D341Med (cell line): ENCODE measurements at regions not wholly inside any gene's neighbourhood (a gene's known extent, or its start where the extent isn't known, plus 50 kb on each side); places are given as distances from the start of the nearest gene placed in this dataset.
"Not testable (repeated sequence)": the region's sequence is repeated elsewhere in the genome, so short reads cannot be mapped to it uniquely, and the experiment has no call there.

Source experiments
- DNase-seq: peaks from one replicate; pipeline ENCODE4 v3.0.0; 2012; ENCODE audit warnings: low spot score

DNA sequence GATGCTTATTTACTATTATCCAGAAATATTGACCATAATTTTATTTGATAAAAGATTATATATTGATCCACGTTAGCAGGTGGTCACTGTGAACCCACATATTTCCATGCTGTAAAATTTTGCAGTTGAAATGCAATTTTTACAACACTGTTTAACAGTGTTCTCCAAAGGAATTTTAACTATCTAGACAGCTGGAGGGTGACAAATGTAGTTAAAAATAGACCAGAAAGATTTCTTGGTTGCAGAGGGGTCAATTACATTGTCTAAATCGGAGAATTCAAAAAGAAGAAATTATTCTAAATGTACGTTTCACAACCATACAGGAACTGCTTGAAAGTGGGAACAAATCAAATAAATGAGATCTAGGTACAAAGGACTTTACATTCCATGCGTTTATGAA, 625.2 kb upstream of the NCAM2 start:
- DNase-seq: no peak

DNA sequence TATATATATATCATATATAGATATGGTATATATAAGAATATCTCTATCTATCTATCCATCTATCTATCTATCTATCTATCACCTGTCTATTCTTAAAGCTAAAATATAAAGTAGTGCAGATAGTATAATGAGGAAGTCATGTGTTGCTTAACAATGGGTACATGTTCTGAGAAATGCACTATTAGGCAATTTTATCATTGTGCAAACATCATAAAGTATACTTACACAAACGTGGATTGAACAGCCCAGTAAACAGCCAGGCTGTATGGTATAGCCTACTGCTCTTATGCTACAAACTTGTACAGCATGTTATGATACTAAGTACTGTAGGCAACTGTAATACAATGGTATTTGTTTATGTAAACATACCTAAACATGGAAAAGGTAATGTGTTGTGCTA, 621.0 kb upstream of the NCAM2 start:
- no peak for DNase-seq

DNA sequence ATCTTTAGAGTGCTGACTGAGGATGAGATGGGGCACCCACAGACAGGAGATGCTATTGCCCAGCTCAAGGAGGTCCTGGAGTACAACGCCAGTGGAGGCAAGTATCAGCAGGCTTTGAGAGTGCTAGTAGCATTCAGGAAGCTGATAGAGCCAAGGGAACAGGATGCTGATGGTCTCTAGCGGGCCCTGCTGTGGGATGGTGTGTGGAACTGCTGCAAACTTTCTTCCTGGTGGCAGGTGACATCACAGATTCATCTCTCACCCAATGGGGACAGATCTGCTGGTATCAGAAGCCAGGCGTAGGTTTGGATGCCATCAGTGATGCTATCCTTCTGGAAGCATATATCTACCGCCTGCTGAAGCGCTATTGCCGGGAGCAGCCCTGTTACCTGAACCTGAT, 609.8 kb upstream of the NCAM2 start:
- no peak for DNase-seq

DNA sequence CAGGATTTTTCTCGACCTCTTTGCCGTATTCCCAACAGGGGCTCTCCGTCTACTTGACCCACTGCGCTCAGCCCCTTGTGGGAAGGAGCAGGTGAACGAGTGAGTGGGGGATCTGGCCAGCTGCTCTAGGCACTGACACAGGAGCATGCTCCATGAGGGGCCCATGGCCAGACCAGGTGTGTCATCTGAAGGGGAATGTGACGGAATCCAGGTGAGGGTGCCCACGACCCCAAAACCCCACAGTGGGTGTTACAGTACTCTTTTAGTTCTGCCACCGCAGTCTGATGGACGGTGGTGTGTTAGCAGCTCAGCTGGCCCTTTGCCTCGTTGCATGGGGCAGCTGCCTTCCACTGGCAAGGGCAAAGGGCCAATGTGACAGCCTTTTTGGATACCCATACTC, 601.4 kb upstream of the NCAM2 start:
- DNase-seq: no peak

DNA sequence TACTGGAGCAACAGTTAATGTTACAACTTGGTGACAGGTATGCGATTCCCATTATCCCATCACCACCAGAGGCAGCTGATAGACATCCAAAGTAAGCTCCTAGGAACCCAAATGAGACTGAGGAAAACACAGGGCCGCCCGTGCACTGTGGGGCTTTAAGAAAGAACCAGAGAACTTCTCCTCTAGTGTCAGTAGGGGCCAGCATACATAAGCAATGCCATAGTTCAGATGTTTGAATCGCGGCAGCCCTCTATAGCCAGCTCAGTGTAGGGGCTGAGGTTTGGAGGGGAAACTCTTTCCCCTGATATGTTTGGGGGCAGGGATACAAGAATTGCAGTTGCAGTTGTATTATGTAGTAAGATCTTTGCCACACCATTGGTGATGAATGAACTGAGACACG, 593.3 kb upstream of the NCAM2 start:
- no peak for DNase-seq

DNA sequence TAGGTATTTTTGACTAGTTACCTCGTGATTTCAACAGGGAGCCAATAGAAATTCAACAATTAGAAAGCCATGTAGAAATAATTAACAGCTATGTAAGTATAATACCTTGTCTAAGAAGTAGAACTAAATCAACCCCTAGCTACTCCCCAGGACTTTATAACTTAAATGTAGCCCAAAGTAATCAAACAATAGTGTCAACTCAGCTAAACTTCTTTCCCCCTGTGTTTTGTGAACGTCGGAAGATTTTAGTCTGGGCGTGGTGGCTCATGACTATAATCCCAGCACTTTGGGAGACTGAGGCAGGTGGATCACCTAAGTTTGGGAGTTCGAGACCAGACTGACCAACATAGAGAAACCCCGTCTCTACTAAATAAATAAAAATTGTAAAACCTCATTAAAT, 579.9 kb upstream of the NCAM2 start:
- DNase-seq: no peak

DNA sequence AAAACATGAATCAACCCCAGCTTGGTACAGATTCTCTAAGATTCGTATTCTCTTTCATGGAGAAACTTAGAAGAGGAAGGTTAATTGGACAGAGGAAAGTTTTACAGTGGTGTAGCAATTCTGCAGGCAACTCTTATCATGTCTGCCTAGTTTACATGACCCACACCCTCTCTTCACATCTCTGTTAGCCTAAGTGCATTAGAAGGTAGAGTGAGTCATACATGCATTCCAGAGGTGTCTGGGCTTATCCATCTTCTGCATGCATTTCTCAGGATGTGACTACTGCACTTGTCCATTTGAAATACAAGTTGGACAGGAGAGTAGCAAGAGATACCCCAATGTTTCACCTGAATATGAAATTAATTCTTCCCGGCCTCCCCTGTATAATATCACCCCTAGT, 578.4 kb upstream of the NCAM2 start:
- DNase-seq: no peak

DNA sequence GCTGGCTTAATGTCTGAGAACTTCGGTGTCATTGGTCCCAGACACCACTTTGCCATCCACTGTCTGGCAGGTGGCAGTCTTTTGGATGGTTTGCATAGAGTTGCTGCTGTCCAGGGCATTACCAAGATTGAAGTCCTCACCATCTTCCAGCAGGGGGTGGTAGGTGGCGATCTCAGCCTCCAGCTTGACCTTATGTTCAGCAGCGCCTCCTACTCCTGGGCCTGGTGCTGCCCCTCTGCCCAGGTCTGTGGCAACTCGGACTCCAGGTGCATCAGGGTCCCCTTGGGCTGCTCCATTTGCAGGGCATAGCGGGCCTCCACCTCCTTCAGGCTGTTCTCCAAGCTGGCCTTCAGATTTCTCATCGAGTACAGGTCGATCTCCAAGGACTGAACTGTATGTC, 573.3 kb upstream of the NCAM2 start:
- no peak for DNase-seq

DNA sequence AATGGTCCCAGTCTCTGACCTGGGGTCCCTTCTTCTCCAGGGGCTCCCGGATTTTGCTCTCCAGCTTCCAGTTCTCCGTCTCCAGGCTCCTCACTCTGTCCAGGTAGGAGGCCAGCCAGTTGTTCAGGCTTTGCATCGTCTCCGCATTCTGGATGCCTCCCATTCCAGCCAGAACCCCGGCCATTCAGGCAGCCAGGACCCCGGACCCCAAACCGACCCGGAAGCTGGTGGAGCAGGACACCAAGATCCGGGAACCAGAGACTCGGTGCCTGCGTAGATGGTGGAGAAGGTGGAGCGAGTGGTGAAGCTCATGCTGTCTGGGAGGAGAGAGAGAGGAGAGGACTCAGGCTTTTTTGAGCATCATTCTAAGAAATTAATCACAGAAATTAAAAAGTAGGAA, 572.4 kb upstream of the NCAM2 start:
- no peak for DNase-seq

DNA sequence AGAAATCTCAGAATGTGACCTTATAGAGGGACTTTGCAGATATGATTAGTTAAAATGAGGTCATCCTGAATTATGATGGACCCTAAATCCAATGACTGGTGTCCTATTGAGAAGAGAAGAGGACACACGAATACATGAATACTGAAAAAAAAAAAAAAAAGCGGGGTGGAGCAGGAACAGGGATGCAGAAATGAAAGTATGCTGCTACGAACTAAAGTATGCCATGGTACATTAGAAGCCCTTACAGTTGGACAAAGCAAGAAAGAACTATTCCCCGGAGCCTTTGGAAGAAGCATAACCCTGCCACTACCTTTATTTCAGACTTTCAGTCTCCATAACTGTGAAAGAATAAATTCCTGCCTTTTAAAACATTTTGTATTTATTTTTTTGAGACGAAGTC, 557.9 kb upstream of the NCAM2 start:
- no peak for DNase-seq

DNA sequence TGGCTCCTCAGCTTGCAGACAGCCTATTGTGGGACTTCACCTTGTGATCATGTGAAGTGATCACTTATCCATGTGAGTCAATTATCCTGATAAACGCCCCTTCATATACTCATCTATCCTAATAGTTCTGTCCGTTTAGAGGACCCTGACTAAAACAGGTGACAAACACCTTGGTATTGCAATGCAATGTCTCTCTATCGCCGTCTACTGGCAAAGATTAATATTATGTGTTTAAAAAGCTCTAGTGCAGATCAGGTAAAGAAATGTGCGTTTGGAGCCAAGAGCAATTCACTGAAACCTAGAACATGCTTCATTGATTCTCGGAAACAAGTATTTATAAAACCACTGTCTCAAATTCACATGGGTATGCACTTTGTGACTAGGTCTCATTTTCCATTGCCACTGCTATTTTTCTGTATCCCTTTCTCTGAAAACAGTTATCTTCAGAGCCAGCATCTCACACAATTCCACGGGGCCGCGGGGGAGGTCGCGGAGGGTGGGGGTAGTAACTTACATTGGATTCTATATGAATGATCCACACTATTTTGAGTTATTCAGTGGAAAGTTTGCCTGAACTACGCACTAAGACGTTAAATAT, 554.6 kb upstream of the NCAM2 start:
- DNase-seq: peak; percentile 37

DNA sequence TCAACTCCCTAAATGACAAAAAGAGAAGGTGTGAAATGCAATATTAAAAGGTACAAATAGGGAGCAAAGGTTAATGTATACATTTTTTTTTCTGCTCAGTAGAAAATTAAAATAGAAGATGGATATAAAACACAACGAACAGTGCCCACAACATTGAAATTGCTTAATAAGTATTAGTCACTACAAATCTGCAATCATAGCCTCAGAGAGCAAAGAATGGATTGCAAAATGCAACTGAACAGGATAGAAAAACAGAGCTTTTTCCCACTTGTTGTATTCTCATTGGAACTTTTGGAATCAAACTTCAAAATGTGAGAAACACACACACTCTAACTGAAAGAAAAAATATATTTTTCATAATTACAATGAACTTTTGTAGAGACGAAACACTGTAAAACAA, 552.2 kb upstream of the NCAM2 start:
- no peak for DNase-seq

DNA sequence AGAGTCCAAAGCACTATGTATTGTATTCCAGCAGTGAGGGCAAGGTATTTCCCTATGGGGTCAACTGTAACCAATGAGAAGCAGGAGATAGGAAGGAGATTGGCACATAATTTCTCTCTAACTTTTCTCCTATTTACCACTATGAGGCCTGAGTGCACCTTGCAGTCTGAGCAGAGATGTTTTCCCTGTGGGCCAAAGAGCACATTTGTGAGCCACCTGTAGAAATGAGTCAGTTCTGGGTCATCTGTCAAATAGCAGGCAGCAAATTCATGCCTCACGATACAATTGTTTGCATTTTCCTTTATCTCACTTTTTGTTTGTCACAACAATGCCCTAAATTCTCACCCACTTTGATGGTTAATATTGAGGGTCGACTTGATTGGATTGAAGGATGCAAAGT, 547.2 kb upstream of the NCAM2 start:
- no peak for DNase-seq

DNA sequence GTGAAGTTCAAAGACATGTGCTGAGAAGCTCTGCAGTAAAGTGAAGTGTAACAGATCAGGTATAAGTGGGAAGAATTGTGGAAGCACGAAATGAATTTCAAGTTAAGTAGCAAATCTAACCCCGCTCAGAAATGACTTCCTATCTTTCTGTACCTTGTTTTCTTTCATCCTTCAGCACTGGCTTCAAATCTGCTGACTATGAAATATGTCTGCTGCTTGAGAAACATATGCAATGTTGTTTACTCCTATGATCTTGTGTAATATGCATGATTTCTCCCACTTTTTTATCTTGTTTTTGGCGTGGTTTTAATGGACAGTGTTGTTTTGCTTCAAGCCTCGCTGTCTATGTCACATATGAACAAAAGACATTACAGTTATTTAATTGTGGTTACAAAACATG, 545.3 kb upstream of the NCAM2 start:
- DNase-seq: no peak

DNA sequence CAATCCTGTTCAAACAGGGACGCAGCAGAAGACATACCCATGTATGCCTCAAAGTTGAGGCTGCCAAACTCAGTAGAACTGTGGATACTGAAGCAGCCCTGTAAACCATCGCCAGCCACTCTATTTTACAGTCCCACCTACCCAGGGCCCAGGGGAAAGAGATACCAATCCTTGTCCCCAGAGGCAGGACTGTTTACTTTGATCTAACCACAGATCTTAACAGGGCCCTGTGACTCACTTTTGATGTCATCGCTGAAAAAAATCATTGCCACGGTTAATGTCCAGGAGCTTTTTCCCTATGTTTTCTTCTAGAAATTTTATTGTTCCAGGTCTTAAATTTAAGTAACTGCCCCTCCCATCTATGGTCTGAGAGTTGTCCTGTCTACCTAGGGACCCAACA, 538.4 kb upstream of the NCAM2 start:
- no peak for DNase-seq

DNA sequence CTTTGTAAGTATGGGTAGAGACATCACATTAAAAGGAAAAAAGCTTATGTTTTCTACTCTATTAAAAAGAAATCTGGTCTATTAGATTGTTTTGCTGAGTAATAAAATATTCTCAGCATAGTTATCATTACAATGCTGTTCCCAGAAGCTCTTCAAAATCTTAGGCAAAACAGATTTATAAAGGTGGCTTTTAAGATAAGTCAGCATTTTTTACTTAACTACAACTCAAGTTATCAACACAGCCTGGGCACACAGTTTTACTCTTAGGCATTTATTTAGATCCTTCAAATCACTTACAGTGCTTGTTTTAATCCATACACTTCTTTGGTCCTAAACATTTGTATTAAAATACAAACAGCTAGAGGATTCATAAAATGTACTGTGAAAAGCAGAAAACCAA, 534.8 kb upstream of the NCAM2 start:
- no peak for DNase-seq

DNA sequence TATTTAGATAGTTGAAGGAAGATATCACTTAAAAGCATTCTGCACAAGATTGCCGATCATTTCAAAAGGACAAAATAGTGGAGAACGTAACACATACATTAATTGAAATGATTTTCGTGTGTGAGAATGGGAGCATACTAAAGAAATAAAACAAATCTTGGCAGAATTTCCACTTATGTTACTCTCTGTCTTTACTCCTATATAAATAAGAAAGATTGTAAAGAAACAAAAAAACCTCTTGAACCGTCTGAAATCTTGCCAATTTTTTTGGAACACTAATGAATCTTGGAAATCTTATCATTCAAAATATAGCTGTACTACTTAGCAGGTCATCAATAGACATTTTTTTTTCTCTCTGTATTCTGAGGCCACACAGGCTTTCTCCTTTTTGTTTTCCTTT, 528.8 kb upstream of the NCAM2 start:
- no peak for DNase-seq

DNA sequence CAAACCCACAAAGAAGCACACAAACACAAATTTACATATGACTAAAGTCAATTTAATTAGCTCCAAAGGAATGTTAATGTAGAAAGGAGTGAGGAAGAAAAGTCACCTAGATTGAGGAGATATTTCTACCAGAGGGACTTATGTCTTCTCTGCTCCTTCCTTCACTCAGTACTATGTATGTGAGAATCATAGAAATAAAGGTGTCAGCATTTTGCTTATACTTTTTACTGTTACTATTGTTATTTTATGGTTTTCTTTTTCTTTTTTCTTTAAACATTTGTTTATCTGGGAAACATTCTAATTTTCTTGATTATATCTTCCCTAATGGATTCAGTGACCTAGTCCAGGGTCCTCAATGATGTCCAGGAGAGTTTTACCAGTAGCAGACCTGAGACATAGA, 511.9 kb upstream of the NCAM2 start:
- DNase-seq: no peak

DNA sequence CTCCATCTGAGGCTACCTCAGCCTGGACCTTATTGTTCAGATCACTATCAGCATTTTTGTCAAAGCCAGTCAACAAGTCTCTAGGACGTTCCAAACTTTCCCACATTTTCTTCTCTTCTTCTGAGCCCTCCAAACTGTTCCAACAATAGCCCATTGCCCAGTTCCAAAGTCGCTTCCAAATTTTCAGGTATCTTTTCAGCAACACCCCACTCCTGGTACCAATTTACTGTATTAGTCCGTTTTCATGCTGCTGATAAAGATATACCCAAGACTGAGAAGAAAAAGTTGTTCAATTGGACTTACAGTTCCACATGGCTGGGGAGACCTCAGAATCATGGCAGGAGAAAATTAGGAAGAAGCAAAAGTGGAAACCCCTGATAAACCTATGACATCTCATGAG, 495.3 kb upstream of the NCAM2 start:
- not testable (repeated sequence) for DNase-seq

DNA sequence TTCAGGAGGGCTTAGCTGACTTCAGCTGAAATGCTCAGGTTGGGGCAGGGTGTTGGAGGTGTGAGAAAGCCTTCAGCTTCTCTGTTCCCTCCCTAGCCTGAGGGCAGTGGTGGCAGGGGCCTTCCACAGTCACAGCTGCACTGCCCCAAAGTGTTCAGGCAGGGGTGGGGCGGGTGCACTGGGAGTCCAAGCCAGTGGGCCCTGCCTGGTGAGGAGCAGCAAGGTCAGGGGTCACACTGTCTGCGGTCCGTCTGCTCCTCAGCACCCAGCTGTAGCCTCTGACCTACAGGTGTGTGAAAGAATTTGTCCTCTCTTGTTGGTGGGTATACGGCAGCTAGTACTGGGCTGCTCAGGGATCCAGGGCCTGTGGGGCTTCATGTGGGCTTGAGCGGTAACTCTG, 490.4 kb upstream of the NCAM2 start:
- no peak for DNase-seq

DNA sequence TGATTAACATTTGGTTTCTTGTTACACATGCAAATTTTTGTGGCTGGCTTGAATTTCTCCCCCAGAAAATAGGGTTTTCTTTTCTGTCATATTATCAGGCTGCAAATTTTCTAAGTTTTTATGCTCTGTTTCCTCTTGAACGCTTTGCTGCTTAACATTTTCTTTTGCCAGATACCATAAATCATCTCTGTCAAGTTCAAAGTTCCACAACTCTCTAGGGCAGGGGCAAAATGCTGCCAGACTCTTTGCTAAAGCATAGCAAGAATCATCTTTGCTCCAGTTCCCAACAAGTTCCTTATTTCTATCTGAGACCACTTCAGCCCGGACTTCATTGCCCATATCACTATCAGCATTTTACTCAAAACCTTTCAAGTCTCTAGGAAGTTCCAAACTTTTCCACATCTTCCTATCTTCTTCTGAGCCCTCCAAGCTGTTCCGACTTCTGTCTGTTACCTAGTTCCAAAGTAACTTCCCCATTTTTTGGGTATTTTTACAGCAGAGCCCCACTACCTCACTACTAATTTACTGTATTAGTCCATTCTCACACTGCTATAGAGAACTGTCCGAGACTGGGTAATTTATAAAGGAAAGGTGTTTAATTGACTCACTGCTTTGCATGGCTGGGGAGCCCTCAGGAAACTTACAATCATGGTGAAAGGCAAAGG, 486.9 kb upstream of the NCAM2 start:
- DNase-seq: no peak

DNA sequence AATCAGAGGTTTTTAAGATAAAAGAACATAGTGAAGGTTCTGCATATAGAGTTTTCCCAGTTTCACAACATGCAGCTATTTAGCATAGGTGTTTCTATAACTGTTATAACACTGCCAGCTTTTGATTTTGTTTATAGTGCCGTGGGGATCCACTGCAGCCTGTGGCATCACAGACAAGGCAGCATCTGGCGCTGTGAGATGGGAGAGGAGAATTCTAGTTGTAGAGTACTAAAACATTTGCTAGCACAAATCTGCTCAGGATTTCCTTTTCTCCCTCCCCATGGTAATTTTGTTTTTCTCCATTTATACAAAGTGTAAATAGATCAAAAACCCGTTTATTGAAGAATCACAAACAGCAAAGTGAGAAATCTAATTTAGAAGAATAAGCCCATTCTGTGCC, 482.8 kb upstream of the NCAM2 start:
- no peak for DNase-seq

DNA sequence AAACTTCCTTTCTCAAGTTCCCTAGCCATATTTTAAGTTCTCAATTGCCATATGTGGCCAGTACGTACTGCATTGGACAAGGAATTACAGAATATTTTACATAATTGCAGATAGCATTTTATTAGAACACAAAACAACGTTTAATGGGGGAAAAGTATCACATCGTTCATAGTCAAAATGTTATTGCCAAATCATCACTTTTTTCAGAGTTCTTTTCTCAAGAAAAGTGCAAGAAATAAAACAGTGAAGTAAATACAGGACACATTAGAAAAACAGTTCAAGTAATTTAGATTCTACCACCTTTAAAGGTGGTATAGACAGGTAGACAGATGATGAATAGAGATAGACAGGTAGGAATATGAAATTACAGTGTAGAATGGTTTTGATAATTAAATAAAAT, 479.1 kb upstream of the NCAM2 start:
- no peak for DNase-seq

DNA sequence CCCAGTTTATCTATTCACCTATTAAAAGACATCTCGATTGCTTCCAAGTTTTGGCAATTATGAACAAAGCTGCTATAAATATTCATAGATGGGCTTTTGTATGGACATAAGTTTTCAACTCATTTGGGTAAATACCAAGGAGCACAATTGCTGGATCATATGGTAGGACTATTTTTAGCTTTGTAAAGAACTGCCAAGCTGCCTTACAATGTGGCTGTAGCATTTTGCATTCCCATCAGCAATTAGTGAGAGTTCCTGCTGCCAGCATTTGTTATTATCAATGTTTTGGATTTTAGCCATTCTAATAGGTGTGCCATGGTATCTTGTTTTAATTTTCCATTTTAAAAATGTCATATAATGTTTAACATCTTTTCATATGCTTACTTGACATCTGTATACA, 475.6 kb upstream of the NCAM2 start:
- no peak for DNase-seq

DNA sequence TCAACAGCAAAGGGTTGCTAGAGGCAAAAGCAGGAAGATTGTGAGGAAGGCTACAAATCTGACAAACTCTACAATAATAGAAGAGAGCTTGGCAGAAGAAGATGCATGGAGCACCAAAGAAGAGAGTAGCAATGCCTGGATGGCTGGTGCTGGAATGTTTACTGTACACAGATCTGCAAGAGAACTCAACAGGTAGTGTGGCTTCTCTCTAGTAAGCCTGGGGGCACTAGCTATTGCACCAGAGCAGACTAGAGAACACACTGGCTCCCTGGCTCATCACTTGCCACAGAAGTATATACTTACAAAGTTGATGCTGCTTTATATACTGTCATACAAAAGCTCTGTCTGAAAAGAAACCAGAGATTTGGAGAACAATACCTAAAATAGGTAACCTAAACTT, 475.0 kb upstream of the NCAM2 start:
- DNase-seq: no peak
